ENCODE measurements at regions not wholly inside any gene's neighbourhood (a gene's known extent, or its start where the extent isn't known, plus 50 kb on each side); places are given as distances from the start of the nearest gene placed in this dataset.

DNA sequence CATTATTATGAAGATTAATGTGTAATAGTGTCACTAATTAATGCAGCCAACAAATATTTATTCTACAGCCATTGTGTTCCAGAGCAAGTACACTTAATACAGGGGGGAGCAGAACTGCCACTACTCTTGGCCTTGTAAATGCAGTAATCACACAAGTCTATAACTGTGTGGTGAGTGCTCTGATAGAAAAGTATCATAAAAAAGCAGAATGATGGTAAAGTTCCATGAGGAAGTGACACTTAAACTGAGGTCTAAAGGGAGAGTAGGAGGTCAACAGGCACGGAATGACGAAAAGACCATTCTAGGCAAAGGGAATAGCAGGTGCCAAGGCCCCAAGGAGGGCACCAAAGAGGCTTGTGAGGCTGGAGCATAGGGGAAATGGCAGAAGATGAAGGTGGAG, 142.9 kb downstream of the OSTF1 start:
- TF ChIP-seq CEBPB (IDR thresholded peaks at IDR 0.05; ENCODE audit: low read depth, low read length) (no peak), POLR2A (IDR thresholded peaks at IDR 0.05; ENCODE audit: low read depth, low read length) (no peak), MAFK (IDR thresholded peaks at IDR 0.05; ENCODE audit: low read depth, low read length) (no peak), RCOR1 (IDR thresholded peaks at IDR 0.05; ENCODE audit: insufficient replicate concordance, low read length) (no peak), FOS (IDR thresholded peaks at IDR 0.05; ENCODE audit: low read depth, low read length) (no peak), RAD21 (IDR thresholded peaks at IDR 0.05; ENCODE audit: low read length) (no peak), MXI1 (IDR thresholded peaks at IDR 0.05; ENCODE audit: borderline replicate concordance, low read depth, low read length) (no peak), SMC3 (IDR thresholded peaks at IDR 0.05; ENCODE audit: low read depth, low read length) (no peak), NFE2L2 (IDR thresholded peaks at IDR 0.05; ENCODE audit: low read depth, low read length) (no peak), RFX5 (IDR thresholded peaks at IDR 0.05; ENCODE audit: low read depth, low read length) (no peak), CHD1 (IDR thresholded peaks at IDR 0.05; ENCODE audit: low read depth, low read length) (no peak)
- TF ChIP-seq, protein P1, sequence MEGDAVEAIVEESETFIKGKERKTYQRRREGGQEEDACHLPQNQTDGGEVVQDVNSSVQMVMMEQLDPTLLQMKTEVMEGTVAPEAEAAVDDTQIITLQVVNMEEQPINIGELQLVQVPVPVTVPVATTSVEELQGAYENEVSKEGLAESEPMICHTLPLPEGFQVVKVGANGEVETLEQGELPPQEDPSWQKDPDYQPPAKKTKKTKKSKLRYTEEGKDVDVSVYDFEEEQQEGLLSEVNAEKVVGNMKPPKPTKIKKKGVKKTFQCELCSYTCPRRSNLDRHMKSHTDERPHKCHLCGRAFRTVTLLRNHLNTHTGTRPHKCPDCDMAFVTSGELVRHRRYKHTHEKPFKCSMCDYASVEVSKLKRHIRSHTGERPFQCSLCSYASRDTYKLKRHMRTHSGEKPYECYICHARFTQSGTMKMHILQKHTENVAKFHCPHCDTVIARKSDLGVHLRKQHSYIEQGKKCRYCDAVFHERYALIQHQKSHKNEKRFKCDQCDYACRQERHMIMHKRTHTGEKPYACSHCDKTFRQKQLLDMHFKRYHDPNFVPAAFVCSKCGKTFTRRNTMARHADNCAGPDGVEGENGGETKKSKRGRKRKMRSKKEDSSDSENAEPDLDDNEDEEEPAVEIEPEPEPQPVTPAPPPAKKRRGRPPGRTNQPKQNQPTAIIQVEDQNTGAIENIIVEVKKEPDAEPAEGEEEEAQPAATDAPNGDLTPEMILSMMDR (conservative IDR thresholded peaks at IDR 0.05; ENCODE audit: low read depth, low read length), result no peak
- TF ChIP-seq, protein P2, sequence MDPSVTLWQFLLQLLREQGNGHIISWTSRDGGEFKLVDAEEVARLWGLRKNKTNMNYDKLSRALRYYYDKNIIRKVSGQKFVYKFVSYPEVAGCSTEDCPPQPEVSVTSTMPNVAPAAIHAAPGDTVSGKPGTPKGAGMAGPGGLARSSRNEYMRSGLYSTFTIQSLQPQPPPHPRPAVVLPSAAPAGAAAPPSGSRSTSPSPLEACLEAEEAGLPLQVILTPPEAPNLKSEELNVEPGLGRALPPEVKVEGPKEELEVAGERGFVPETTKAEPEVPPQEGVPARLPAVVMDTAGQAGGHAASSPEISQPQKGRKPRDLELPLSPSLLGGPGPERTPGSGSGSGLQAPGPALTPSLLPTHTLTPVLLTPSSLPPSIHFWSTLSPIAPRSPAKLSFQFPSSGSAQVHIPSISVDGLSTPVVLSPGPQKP (IDR thresholded peaks at IDR 0.05; ENCODE audit: borderline replicate concordance, low read depth, low read length), result no peak
- TF ChIP-seq, protein P3, sequence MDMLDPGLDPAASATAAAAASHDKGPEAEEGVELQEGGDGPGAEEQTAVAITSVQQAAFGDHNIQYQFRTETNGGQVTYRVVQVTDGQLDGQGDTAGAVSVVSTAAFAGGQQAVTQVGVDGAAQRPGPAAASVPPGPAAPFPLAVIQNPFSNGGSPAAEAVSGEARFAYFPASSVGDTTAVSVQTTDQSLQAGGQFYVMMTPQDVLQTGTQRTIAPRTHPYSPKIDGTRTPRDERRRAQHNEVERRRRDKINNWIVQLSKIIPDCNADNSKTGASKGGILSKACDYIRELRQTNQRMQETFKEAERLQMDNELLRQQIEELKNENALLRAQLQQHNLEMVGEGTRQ (IDR thresholded peaks at IDR 0.05; ENCODE audit: low read depth, low read length), result no peak
